HT1080 (cell line): ENCODE measurements at regions not wholly inside any gene's neighbourhood (a gene's known extent, or its start where the extent isn't known, plus 50 kb on each side); places are given as distances from the start of the nearest gene placed in this dataset.

ENCODE experiments used
- DNase-seq: peaks from one replicate; pipeline ENCODE4 v3.0.0-alpha.2; 2015; ENCODE audit warnings: low read depth

GRCh38 chr6:43970068-43970912, 157.0 kb downstream of the MRPL14 start:
- DNase-seq = no peak

GRCh38 chr6:43969158-43969981, 157.9 kb downstream of the MRPL14 start:
- DNase-seq = no peak

GRCh38 chr6:43968110-43968965, 158.9 kb downstream of the MRPL14 start:
- DNase-seq = no peak

GRCh38 chr6:43967719-43968091, 159.5 kb downstream of the MRPL14 start:
- DNase-seq = no peak

GRCh38 chr6:43966853-43967718, 160.2 kb downstream of the MRPL14 start:
- no peak for DNase-seq

GRCh38 chr6:43966374-43966658, 160.9 kb downstream of the MRPL14 start:
- no peak for DNase-seq

GRCh38 chr6:43965628-43966373, 161.5 kb downstream of the MRPL14 start:
- DNase-seq = no peak

GRCh38 chr6:43964659-43965570, 162.3 kb downstream of the MRPL14 start:
- DNase-seq = no peak

GRCh38 chr6:43963877-43964658, 163.2 kb downstream of the MRPL14 start:
- DNase-seq = no peak

GRCh38 chr6:43963203-43963602, 164.0 kb downstream of the MRPL14 start:
- DNase-seq = no peak

- no peak for DNase-seq
Measured at GRCh38 chr6:43962458-43962857, 164.8 kb downstream of the MRPL14 start.

GRCh38 chr6:43957273-43957672, 170.0 kb downstream of the MRPL14 start:
- DNase-seq = no peak

GRCh38 chr6:43956478-43956877, 170.8 kb downstream of the MRPL14 start:
- DNase-seq = no peak

- no peak for DNase-seq
Measured at GRCh38 chr6:43954311-43955131, 172.7 kb downstream of the MRPL14 start.

GRCh38 chr6:43953794-43954310, 173.4 kb downstream of the MRPL14 start:
- DNase-seq = no peak

- DNase-seq = no peak
Measured at GRCh38 chr6:43953256-43953655, 174.0 kb downstream of the MRPL14 start.

GRCh38 chr6:43952746-43953145, 174.5 kb downstream of the MRPL14 start:
- DNase-seq = no peak
